ENCODE measurements at regions not wholly inside any gene's neighbourhood (a gene's known extent, or its start where the extent isn't known, plus 50 kb on each side); places are given as distances from the start of the nearest gene placed in this dataset.

GRCh38 chr9:7239708-7240107 is 481.9 kb downstream of the KDM4C start:
- no peak for TF ChIP-seq CTCF (conservative IDR thresholded peaks at IDR 0.05; ENCODE audit: low read length)
- no peak for TF ChIP-seq EZH2phosphoT487 (IDR thresholded peaks at IDR 0.05; ENCODE audit: borderline replicate concordance)

Measured in Loucy (cell line).